Suprapubic skin (tissue), 3 donors: ENCODE measurements at regions not wholly inside any gene's neighbourhood (a gene's known extent, or its start where the extent isn't known, plus 50 kb on each side); places are given as distances from the start of the nearest gene placed in this dataset.
"Not testable (repeated sequence)": the region's sequence is repeated elsewhere in the genome, so short reads cannot be mapped to it uniquely, and the experiment has no call there.

Experiments
- POLR2AphosphoS5 ChIP-seq, 3 donors: sonication (generic); formaldehyde crosslinking; IDR thresholded peaks; one replicate each; pipeline ENCODE4 v1.6.1; 2017; ENCODE audit warnings: antibody characterized with exemption in 3 of 3
- TF ChIP-seq, protein P1 (sequence below), 2 donors: fragments of 200-600 bp in 1 of 2; fragments of 450-650 bp in 1 of 2; sonication (generic) in 1 of 2; IDR thresholded peaks; one replicate each; pipeline ENCODE4 v1.5.1; 2016 to 2019; ENCODE audit warnings: antibody characterized with exemption in 2 of 2, mild to moderate bottlenecking in 1 of 2, moderate library complexity in 1 of 2

DNA sequence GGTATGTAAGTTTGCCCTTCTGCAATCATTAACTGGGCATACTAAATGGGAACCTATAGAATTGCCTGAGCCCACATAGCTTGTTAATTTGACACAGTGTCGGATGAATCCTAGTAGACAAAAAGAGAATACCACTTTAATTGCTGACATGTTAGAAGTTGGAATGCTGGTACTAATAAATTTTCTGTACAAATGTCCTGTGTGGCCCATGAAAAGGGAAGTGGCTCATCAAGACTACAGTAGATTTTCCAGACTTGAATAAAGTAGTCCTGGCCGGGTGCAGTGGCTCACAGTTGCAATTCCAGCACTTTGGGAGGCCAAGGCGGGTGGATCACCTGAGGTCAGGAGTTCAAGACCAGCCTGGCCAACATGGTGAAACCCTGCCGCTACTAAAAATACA, 66.2 kb downstream of the IL12A start:
- TF ChIP-seq, protein P1, sequence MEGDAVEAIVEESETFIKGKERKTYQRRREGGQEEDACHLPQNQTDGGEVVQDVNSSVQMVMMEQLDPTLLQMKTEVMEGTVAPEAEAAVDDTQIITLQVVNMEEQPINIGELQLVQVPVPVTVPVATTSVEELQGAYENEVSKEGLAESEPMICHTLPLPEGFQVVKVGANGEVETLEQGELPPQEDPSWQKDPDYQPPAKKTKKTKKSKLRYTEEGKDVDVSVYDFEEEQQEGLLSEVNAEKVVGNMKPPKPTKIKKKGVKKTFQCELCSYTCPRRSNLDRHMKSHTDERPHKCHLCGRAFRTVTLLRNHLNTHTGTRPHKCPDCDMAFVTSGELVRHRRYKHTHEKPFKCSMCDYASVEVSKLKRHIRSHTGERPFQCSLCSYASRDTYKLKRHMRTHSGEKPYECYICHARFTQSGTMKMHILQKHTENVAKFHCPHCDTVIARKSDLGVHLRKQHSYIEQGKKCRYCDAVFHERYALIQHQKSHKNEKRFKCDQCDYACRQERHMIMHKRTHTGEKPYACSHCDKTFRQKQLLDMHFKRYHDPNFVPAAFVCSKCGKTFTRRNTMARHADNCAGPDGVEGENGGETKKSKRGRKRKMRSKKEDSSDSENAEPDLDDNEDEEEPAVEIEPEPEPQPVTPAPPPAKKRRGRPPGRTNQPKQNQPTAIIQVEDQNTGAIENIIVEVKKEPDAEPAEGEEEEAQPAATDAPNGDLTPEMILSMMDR (IDR thresholded peaks at IDR 0.05) = not testable (repeated sequence)
- not testable (repeated sequence) for TF ChIP-seq POLR2AphosphoS5 (IDR thresholded peaks at IDR 0.05)
